Osteocyte (in vitro differentiated cells): ENCODE measurements at regions not wholly inside any gene's neighbourhood (a gene's known extent, or its start where the extent isn't known, plus 50 kb on each side); places are given as distances from the start of the nearest gene placed in this dataset.

ENCODE experiments used
- DNase-seq: peaks from one replicate; pipeline ENCODE4 v3.0.0; 2021; ENCODE audit warnings: mixed read lengths; ENCODE audit not compliant: unreplicated experiment; ENCODE audit errors: extremely low spot score
- H3K27ac Mint-ChIP-seq: one replicate; pipeline ENCODE4 v1.8.0; 2021; ENCODE audit warnings: mild to moderate bottlenecking, mixed read lengths; ENCODE audit not compliant: unreplicated experiment
- H3K27me3 Mint-ChIP-seq: one replicate; pipeline ENCODE4 v1.8.0; 2021; ENCODE audit warnings: mixed read lengths; ENCODE audit not compliant: unreplicated experiment
- H3K36me3 Mint-ChIP-seq: one replicate; pipeline ENCODE4 v1.8.0; 2021; ENCODE audit warnings: mixed read lengths; ENCODE audit not compliant: unreplicated experiment
- H3K4me1 Mint-ChIP-seq: one replicate; pipeline ENCODE4 v1.8.0; 2021; ENCODE audit warnings: mixed read lengths; ENCODE audit not compliant: unreplicated experiment
- H3K4me3 Mint-ChIP-seq: one replicate; pipeline ENCODE4 v1.8.0; 2021; ENCODE audit warnings: mild to moderate bottlenecking, moderate library complexity, mixed read lengths; ENCODE audit not compliant: unreplicated experiment
- H3K9me3 Mint-ChIP-seq: one replicate; pipeline ENCODE4 v1.8.0; 2021; ENCODE audit warnings: mixed read lengths; ENCODE audit not compliant: unreplicated experiment
- TF ChIP-seq, protein P1 (sequence below): fragments of 200-600 bp; sonication (generic); IDR thresholded peaks from 2 replicates; pipeline ENCODE4 v1.5.0; 2021; ENCODE audit warnings: antibody characterized with exemption, mild to moderate bottlenecking, moderate library complexity

DNA sequence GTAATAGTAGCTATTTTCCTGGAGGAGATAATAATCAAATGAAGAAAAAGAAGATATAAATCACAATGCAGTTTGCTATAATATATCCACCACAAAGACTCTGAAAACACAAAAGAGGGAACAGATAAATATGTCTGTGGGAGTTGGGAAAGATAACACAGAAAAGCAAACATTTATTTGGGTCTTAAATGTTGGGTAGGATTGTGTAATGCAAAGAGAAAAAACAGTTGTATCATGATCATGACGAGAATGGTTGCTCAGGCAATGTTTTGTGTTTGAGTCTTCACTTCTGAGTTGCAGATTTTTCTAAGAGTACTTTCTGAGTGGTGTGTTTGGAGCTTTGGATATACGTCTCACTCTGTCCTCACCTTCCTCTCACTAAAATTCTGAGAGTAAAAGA is 437.5 kb downstream of the TFEC start:
- no peak for DNase-seq
- TF ChIP-seq, protein P1, sequence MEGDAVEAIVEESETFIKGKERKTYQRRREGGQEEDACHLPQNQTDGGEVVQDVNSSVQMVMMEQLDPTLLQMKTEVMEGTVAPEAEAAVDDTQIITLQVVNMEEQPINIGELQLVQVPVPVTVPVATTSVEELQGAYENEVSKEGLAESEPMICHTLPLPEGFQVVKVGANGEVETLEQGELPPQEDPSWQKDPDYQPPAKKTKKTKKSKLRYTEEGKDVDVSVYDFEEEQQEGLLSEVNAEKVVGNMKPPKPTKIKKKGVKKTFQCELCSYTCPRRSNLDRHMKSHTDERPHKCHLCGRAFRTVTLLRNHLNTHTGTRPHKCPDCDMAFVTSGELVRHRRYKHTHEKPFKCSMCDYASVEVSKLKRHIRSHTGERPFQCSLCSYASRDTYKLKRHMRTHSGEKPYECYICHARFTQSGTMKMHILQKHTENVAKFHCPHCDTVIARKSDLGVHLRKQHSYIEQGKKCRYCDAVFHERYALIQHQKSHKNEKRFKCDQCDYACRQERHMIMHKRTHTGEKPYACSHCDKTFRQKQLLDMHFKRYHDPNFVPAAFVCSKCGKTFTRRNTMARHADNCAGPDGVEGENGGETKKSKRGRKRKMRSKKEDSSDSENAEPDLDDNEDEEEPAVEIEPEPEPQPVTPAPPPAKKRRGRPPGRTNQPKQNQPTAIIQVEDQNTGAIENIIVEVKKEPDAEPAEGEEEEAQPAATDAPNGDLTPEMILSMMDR: no peak
- no peak overlapping the region for H3K27ac Mint-ChIP-seq
- H3K4me3 Mint-ChIP-seq: no peak overlapping the region
- H3K4me1 Mint-ChIP-seq: no peaks in the 10 kb centered on the region
- peaks cover 14% of the 10 kb centered on the region for H3K36me3 Mint-ChIP-seq
- H3K9me3 Mint-ChIP-seq: peaks cover 41% of the 10 kb centered on the region
- H3K27me3 Mint-ChIP-seq: peaks cover 5% of the 10 kb centered on the region

GRCh38 chr7:115585015-115585718 is 445.4 kb downstream of the TFEC start:
- no peak for DNase-seq
- Mint-ChIP-seq H3K27me3 (peaks cover 7% of the 10 kb centered on the region), H3K4me3 (no peak overlapping the region), H3K4me1 (peaks cover 5% of the 10 kb centered on the region), H3K36me3 (no peaks in the 10 kb centered on the region), H3K9me3 (peaks cover 22% of the 10 kb centered on the region), H3K27ac (no peak overlapping the region)
- TF ChIP-seq, protein P1: no peak

- Mint-ChIP-seq H3K27me3 (peaks cover 2% of the 10 kb centered on the region), H3K4me1 (peaks cover 5% of the 10 kb centered on the region), H3K27ac (no peak overlapping the region), H3K4me3 (no peak overlapping the region), H3K36me3 (no peaks in the 10 kb centered on the region), H3K9me3 (peaks cover 9% of the 10 kb centered on the region)
- TF ChIP-seq, protein P1: no peak
- no peak for DNase-seq
Observed at GRCh38 chr7:115582956-115583355, 447.6 kb downstream of the TFEC start.

DNA sequence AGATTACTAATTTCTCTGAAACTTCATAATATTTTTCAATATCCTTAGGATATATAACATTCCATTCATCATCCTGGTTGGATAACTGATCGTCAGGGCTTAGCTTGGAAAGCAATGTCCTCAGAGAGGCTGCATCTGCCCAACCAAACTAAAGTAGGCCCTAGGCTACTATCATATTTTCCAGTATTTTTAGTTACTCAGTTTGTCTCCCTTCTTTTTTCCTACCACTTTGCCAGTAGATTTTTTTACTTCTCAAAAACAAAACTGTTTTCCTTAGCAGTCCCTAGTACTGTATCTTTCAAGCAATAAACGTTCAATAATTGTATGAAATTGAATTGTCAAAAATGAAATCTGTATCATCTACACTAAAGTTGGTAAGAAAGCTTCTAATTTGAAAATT is 452.0 kb downstream of the TFEC start:
- Mint-ChIP-seq H3K9me3 (no peaks in the 10 kb centered on the region), H3K27me3 (peaks cover 2% of the 10 kb centered on the region), H3K36me3 (no peaks in the 10 kb centered on the region), H3K4me3 (no peak overlapping the region), H3K4me1 (no peaks in the 10 kb centered on the region), H3K27ac (no peak overlapping the region)
- TF ChIP-seq, protein P1: no peak
- no peak for DNase-seq

DNA sequence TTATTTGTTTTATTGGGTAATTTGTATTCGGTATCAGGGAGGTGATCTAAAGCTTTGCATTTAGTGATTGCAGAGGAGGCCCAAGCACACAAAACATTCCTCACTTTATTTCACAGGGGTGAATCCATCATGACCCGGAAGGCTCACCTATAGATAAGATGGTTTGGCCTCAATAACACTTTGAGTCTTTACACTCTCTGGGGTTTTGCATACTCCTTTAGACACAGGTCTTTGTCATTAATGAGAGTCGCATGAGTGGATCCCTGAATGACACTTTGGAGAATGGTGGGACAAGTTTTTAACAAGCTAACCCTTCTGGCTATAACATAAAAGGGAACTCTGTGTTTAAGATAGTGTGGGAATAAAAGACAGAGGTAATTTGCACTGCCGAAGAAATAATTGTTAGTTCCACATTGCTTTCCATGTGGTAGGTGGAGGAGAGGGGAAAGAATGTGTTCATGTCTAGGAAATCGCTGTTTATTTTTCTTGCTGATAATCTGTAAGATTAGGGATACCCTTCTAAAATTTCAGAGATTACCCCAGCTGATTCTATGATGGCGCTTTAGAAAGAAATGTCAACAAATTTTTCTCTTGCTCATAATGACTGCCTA is 455.8 kb downstream of the TFEC start:
- Mint-ChIP-seq H3K4me3 (no peak overlapping the region), H3K27ac (no peak overlapping the region), H3K36me3 (no peaks in the 10 kb centered on the region), H3K27me3 (no peaks in the 10 kb centered on the region), H3K4me1 (peaks cover 9% of the 10 kb centered on the region), H3K9me3 (no peaks in the 10 kb centered on the region)
- DNase-seq: no peak
- TF ChIP-seq, protein P1: no peak
